Esophagus squamous epithelium (tissue), 5 donors: ENCODE measurements at regions not wholly inside any gene's neighbourhood (a gene's known extent, or its start where the extent isn't known, plus 50 kb on each side); places are given as distances from the start of the nearest gene placed in this dataset.

ENCODE experiments used
- DNase-seq: peaks from one replicate; lab custom pipeline; 2025; lab: John Stamatoyannopoulos, UW
- H3K27ac ChIP-seq, 4 donors: fragments of 200-600 bp; sonication (generic); one replicate each; pipeline ENCODE4 v1.5.1; 2016 to 2019; ENCODE audit warnings: mild to moderate bottlenecking in 1 of 4
- H3K27me3 ChIP-seq, 4 donors: fragments of 200-600 bp; sonication (generic); 1 replicate in 3 of 4; 2 replicates in 1 of 4; pipeline versions ENCODE4 v1.5.1 to v1.6.0; 2017 to 2021; ENCODE audit warnings: antibody characterized with exemption in 1 of 4
- H3K36me3 ChIP-seq, 3 donors: fragments of 200-600 bp; sonication (generic); one replicate each; pipeline ENCODE4 v1.5.1; 2016 to 2019
- H3K4me1 ChIP-seq, 3 donors: fragments of 200-600 bp; sonication (generic); one replicate each; pipeline ENCODE4 v1.5.1; 2017 to 2019
- H3K4me3 ChIP-seq, 4 donors: fragments of 200-600 bp; sonication (generic); 1 replicate in 3 of 4; 2 replicates in 1 of 4; pipeline ENCODE4 v1.5.1; 2016 to 2019; ENCODE audit warnings: mild to moderate bottlenecking in 2 of 4, moderate library complexity in 1 of 4
- H3K9me3 ChIP-seq, 3 donors: fragments of 200-600 bp; sonication (generic); one replicate each; pipeline ENCODE4 v1.5.1; 2016 to 2019
- POLR2A ChIP-seq, 4 donors: fragments of 450-650 bp; IDR thresholded peaks; one replicate each; pipeline ENCODE4 v1.6.1; 2017; ENCODE audit warnings: antibody characterized with exemption in 4 of 4, mild to moderate bottlenecking in 4 of 4, moderate library complexity in 3 of 4
- WGBS, 2 donors: methylation state at CpG; one replicate each; pipeline ENCODE4 v1.1.5; 2018; 5-methylcytosine and 5-hydroxymethylcytosine counted together
- intact Hi-C: fragments of 100-400 bp; cut with DNase I; formaldehyde crosslinking; loops from one replicate; pipeline ENCODE4 v1.15.0; 2022
- TF ChIP-seq, protein P1 (sequence below), 6 experiments: fragments of 450-650 bp in 4 of 6; fragments of 200-600 bp in 2 of 6; sonication (generic) in 2 of 6; IDR thresholded peaks; one replicate each; pipeline ENCODE4 v1.5.1; 2016 to 2019; ENCODE audit warnings: antibody characterized with exemption in 6 of 6, mild to moderate bottlenecking in 4 of 6, moderate library complexity in 4 of 6
- donor health status: DM: yes; HTN: yes; CAD: no.

DNA sequence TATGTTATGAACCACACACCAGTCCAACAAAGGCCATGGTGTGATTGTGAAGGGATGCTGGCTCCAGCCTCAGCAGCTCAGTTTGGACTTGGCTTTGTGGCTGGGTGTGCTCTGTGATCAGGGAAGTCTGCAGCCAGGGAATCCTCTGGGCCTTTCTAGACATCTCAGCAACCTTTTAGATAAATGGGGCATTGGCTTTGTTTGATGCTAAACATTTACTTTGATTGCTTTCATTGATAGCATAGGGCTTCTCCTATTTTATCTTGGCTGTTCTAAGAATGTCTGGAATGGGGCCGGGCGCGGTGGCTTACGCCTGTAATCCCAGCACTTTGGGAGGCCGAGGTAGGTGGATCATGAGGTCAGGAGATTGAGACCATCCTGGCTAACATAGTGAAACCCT lies 104.5 kb downstream of the VAPA start:
- no peak overlapping the region for H3K27ac ChIP-seq
- H3K36me3 ChIP-seq = no peaks in the 10 kb centered on the region
- no peak for TF ChIP-seq POLR2A (IDR thresholded peaks at IDR 0.05)
- TF ChIP-seq, protein P1, sequence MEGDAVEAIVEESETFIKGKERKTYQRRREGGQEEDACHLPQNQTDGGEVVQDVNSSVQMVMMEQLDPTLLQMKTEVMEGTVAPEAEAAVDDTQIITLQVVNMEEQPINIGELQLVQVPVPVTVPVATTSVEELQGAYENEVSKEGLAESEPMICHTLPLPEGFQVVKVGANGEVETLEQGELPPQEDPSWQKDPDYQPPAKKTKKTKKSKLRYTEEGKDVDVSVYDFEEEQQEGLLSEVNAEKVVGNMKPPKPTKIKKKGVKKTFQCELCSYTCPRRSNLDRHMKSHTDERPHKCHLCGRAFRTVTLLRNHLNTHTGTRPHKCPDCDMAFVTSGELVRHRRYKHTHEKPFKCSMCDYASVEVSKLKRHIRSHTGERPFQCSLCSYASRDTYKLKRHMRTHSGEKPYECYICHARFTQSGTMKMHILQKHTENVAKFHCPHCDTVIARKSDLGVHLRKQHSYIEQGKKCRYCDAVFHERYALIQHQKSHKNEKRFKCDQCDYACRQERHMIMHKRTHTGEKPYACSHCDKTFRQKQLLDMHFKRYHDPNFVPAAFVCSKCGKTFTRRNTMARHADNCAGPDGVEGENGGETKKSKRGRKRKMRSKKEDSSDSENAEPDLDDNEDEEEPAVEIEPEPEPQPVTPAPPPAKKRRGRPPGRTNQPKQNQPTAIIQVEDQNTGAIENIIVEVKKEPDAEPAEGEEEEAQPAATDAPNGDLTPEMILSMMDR (IDR thresholded peaks at IDR 0.05) = no peak
- intact Hi-C loops = no loop called here
- no peak overlapping the region for H3K4me3 ChIP-seq
- H3K27me3 ChIP-seq = no peaks in the 10 kb centered on the region
- no peak for DNase-seq
- no peaks in the 10 kb centered on the region for H3K9me3 ChIP-seq
- 84 to 100% methylated on average over 1 to 5 of the region's 5 CpGs for WGBS, 2 donors
- peaks cover 0 to 21% (median 15%) of the 10 kb centered on the region in 3 donors for H3K4me1 ChIP-seq

DNA sequence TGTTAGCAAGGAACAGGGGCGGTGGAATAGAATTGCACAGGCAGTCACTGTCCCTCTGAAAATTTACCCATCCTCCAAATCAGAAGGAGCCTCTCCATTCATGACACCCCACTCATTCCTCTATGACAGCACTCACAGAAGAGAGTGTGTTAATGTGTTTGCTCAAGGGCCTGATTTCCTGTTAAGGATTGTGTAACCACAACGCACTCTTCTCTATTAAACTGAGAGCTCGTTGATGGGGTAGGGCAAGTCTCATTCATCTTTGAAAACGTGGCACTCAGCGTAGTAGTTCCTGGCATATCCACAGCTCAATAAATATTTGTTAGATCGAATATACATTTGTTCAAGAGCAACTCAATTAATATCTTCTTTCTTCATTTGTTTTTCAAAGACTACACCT lies 106.4 kb downstream of the VAPA start:
- H3K27ac ChIP-seq = no peak overlapping the region
- 36 to 40% methylated on average over 6 of the region's 6 CpGs for WGBS, 2 donors
- peaks cover 0 to 17% (median 15%) of the 10 kb centered on the region in 3 donors for H3K4me1 ChIP-seq
- intact Hi-C loops = no loop called here
- no peaks in the 10 kb centered on the region for H3K27me3 ChIP-seq
- no peak for TF ChIP-seq POLR2A (IDR thresholded peaks at IDR 0.05)
- TF ChIP-seq, protein P1 (IDR thresholded peaks at IDR 0.05) = no peak
- H3K36me3 ChIP-seq = no peaks in the 10 kb centered on the region
- no peak overlapping the region for H3K4me3 ChIP-seq
- DNase-seq = no peak
- no peaks in the 10 kb centered on the region for H3K9me3 ChIP-seq

DNA sequence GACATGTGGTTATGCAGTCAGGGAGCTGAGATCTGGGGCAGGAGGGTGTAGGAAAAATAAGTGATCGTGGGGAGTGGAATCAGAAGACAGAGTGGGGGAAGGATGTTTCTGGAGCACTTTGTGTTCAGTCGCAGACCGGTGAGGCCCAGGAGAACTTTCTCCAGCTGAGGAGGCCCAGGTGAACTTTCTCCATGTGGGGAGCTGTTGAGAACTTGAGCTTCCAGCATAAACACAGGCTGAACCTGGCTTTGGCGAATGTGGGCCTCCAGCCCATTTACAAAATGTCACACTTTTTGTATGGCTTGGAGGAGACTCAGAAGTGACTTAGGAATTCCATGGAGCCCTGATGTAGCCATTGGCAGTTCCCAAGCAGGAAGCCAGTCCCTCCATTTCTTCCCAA lies 108.5 kb downstream of the VAPA start:
- 83 to 94% methylated on average over 4 of the region's 4 CpGs for WGBS, 2 donors
- Histone ChIP-seq H3K4me1 (no peaks in the 10 kb centered on the region), H3K4me3 (no peak overlapping the region), H3K9me3 (no peaks in the 10 kb centered on the region), H3K36me3 (no peaks in the 10 kb centered on the region), H3K27me3 (no peaks in the 10 kb centered on the region), H3K27ac (no peak overlapping the region)
- DNase-seq = no peak
- TF ChIP-seq, protein P1 (IDR thresholded peaks at IDR 0.05) = no peak
- TF ChIP-seq POLR2A (IDR thresholded peaks at IDR 0.05) = no peak
- intact Hi-C loops = no loop called here

DNA sequence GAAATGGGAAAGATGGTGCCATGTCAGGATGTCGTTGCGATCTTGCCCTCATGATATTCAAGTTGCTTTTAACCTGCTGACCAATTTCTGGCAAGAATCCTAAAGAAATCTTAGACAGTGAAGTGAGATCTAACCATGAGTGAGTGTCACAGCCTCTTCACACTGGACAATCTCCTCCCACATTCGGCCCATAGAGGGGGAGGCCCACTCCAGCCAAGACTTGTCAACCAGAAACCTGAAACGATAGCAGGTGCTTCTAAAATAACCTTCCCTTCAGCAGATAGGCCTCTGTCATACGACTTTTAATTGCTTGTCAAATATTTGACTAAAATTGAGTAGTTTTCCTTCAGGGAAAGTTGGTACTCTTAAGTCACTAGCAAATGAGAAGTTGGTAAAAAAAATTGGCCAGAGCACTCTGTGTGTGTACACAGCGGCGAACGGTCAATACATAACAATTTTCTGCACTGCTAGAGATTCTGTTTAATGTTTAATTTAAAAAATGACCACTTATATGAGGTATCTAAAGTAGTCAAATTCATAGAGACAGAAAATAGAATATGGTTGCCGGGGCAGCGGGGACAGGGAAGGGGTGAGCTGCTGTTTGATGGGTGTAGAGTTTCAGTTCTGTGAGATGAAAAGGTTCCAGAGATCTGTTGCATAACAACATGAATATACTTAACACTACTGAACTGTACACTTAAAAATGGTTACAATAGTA lies 110.2 kb downstream of the VAPA start:
- Histone ChIP-seq H3K27ac (no peak overlapping the region), H3K9me3 (no peaks in the 10 kb centered on the region), H3K4me1 (no peaks in the 10 kb centered on the region), H3K36me3 (no peaks in the 10 kb centered on the region), H3K27me3 (no peaks in the 10 kb centered on the region), H3K4me3 (no peak overlapping the region)
- 74 to 84% methylated on average over 9 to 10 of the region's 10 CpGs for WGBS, 2 donors
- DNase-seq = no peak
- TF ChIP-seq, protein P1 (IDR thresholded peaks at IDR 0.05) = no peak
- TF ChIP-seq POLR2A (IDR thresholded peaks at IDR 0.05) = no peak
- intact Hi-C loops = no loop called here

DNA sequence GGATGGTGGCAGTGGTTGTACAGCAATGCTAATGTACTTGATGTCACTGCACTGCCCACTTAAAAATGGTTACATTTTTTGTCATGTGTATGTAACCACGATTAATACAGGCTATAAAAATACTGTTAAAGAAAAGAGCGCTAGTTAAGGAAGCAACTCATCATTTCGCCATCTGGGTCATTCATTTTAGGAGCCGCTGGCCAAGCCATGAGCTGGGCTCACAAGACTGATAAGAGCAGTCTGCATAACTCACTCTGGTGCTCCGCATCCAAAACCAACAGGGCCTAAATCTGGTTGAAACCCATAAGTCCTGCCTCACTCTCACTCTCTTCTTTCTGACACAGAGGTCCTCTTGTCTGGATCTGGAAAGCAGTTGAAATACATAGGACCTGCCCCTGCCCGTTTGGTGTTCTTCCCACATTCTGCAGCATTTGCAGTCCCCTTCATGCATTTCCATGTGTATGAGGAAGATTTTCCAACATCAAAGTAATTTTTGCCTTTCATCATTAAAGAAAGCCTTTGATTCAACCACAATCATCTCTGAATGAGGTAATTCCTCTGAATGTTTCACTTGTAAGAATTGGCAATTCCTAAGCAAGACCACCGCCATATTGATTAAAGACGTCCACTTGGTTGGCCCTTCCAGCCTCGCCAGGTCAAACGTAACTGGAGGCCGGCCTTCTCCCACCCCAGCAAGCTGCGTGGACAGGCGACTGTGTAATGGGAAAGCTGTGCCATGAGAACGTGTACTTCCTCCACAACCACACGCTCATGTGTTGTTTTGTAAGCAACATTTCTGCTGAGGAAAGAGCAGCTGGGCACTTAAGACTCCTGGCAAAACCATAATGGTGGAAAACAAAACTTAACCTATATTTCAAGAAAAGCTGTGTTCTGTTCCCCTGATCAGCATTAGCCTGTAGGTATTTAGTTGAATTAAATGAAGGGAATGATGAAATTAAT lies 112.2 kb downstream of the VAPA start:
- DNase-seq = no peak
- no peaks in the 10 kb centered on the region for H3K9me3 ChIP-seq

More for the DNA sequence above, 112.2 kb downstream of the VAPA start:
- 90 to 91% methylated on average over 15 of the region's 15 CpGs for WGBS, 2 donors
- TF ChIP-seq, protein P1 (IDR thresholded peaks at IDR 0.05) = no peak
- TF ChIP-seq POLR2A (IDR thresholded peaks at IDR 0.05) = no peak
- Histone ChIP-seq H3K36me3 (no peaks in the 10 kb centered on the region), H3K4me1 (no peaks in the 10 kb centered on the region), H3K27ac (no peak overlapping the region), H3K4me3 (no peak overlapping the region), H3K27me3 (no peaks in the 10 kb centered on the region)
- intact Hi-C loops = no loop called here
